ENCODE measurements at regions not wholly inside any gene's neighbourhood (a gene's known extent, or its start where the extent isn't known, plus 50 kb on each side); places are given as distances from the start of the nearest gene placed in this dataset.

GRCh38 chr5:90135779-90136378 is 273.7 kb downstream of the CETN3 start:
- H3K27ac Mint-ChIP-seq (ENCODE audit: unreplicated experiment) = no peak overlapping the region
- no peak overlapping the region for H3K4me3 Mint-ChIP-seq (ENCODE audit: unreplicated experiment)
- TF ChIP-seq CTCF (IDR thresholded peaks at IDR 0.05; ENCODE audit: partially characterized antibody, unreplicated experiment) = peak; percentile 38
- peak; percentile 30 for DNase-seq
- no peaks in the 10 kb centered on the region for H3K9me3 Mint-ChIP-seq (ENCODE audit: unreplicated experiment)
- H3K4me1 Mint-ChIP-seq (ENCODE audit: low read depth, unreplicated experiment) = no peaks in the 10 kb centered on the region
- H3K27me3 Mint-ChIP-seq (ENCODE audit: unreplicated experiment) = peaks cover 2% of the 10 kb centered on the region
- no peaks in the 10 kb centered on the region for H3K36me3 Mint-ChIP-seq (ENCODE audit: unreplicated experiment)

DNA sequence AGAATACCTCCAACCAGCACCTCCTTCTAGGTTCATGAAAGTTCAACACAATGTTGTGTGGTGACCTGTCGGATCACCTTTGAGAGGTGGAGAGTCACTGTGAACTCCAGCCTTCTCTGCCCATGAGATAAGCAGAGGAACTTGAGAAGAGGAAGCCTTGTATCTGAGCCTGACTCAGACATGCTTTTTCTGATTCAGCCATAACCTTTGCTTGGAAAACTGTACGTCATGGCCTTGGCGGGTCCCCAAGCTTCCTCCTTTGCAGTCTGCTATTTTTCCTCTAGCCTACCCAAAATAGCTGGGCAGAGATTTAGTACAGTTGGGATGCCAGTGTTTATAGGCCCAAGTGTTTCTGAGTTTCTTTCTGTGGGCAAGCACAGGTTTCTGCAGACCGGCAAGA is 274.7 kb downstream of the CETN3 start:
- Mint-ChIP-seq H3K4me1 (ENCODE audit: low read depth, unreplicated experiment) (no peaks in the 10 kb centered on the region), H3K4me3 (ENCODE audit: unreplicated experiment) (no peak overlapping the region), H3K27me3 (ENCODE audit: unreplicated experiment) (peaks cover 2% of the 10 kb centered on the region), H3K27ac (ENCODE audit: unreplicated experiment) (no peak overlapping the region), H3K9me3 (ENCODE audit: unreplicated experiment) (no peaks in the 10 kb centered on the region), H3K36me3 (ENCODE audit: unreplicated experiment) (no peaks in the 10 kb centered on the region)
- no peak for DNase-seq
- TF ChIP-seq CTCF (IDR thresholded peaks at IDR 0.05; ENCODE audit: partially characterized antibody, unreplicated experiment) = no peak

- Mint-ChIP-seq H3K9me3 (ENCODE audit: unreplicated experiment) (no peaks in the 10 kb centered on the region), H3K4me3 (ENCODE audit: unreplicated experiment) (no peak overlapping the region), H3K4me1 (ENCODE audit: low read depth, unreplicated experiment) (no peaks in the 10 kb centered on the region), H3K27ac (ENCODE audit: unreplicated experiment) (no peak overlapping the region), H3K27me3 (ENCODE audit: unreplicated experiment) (peaks cover 2% of the 10 kb centered on the region), H3K36me3 (ENCODE audit: unreplicated experiment) (no peaks in the 10 kb centered on the region)
- no peak for TF ChIP-seq CTCF (IDR thresholded peaks at IDR 0.05; ENCODE audit: partially characterized antibody, unreplicated experiment)
- DNase-seq = no peak
Observed at GRCh38 chr5:90134381-90134780, 275.2 kb downstream of the CETN3 start.

DNA sequence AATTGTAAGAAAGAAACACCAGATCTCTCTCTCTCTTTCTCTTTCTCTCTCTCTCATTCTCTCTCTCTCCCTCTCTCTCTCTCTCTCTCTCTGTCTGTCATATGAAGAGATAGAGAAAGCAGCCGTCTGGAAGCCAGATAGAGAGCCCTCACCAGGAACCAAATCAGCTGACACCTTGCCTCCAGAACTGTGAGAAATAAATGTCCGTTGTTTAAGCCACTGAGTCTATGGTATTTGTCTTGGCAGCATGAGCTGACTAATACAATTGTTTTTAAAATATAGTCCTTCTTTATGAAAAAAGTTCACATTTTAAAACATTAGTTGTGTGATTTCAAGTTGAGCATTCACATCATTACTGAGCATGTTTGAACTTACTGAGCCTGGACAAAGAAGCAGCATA is 275.6 kb downstream of the CETN3 start:
- H3K27me3 Mint-ChIP-seq (ENCODE audit: unreplicated experiment) = peaks cover 2% of the 10 kb centered on the region
- H3K4me1 Mint-ChIP-seq (ENCODE audit: low read depth, unreplicated experiment) = no peaks in the 10 kb centered on the region
- DNase-seq = no peak
- no peak for TF ChIP-seq CTCF (IDR thresholded peaks at IDR 0.05; ENCODE audit: partially characterized antibody, unreplicated experiment)
- H3K36me3 Mint-ChIP-seq (ENCODE audit: unreplicated experiment) = no peaks in the 10 kb centered on the region
- H3K9me3 Mint-ChIP-seq (ENCODE audit: unreplicated experiment) = no peaks in the 10 kb centered on the region
- H3K4me3 Mint-ChIP-seq (ENCODE audit: unreplicated experiment) = no peak overlapping the region
- H3K27ac Mint-ChIP-seq (ENCODE audit: unreplicated experiment) = no peak overlapping the region

DNA sequence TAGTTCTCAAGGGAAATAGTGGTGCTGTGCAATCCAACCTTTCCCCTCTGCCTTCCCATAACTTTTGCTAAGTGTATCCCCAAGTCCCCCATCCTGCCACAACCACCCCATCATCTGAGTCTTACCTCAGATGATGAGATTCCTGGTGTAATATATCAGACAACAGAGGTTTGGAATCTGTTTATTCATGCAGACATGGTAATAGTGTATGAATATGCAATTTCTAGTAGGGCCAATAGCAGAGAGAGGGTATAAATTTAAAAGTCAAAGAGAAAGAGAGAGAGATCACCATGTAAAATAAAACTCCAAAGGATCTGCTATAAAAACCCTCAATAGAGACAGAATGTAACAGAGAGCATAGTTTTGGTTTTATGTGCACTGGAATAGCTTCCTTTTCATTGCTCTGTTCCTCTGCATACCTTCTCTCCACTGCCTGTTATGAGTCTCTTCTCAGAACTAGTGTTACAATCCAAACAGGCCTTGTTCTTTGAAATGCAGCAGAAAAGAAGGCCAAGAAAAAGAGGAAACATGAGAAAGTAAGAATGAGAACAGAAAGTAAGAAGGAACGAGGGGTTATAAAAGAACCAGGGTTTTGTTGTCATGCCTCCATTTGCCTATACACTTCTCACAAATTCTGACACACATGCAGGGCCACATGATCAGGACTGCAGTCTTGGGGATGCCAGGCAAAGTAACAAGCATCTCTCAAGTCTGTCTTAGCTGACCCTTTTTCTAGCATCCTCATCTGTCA is 278.0 kb downstream of the CETN3 start:
- Mint-ChIP-seq H3K27ac (ENCODE audit: unreplicated experiment) (no peak overlapping the region), H3K4me3 (ENCODE audit: unreplicated experiment) (no peak overlapping the region)

More for the DNA sequence above, 278.0 kb downstream of the CETN3 start:
- Mint-ChIP-seq H3K27me3 (ENCODE audit: unreplicated experiment) (peaks cover 2% of the 10 kb centered on the region), H3K4me1 (ENCODE audit: low read depth, unreplicated experiment) (no peaks in the 10 kb centered on the region), H3K36me3 (ENCODE audit: unreplicated experiment) (no peaks in the 10 kb centered on the region), H3K9me3 (ENCODE audit: unreplicated experiment) (no peaks in the 10 kb centered on the region)
- TF ChIP-seq CTCF (IDR thresholded peaks at IDR 0.05; ENCODE audit: partially characterized antibody, unreplicated experiment) = no peak
- DNase-seq = no peak
